SJCRH30 (cell line): ENCODE measurements at regions not wholly inside any gene's neighbourhood (a gene's known extent, or its start where the extent isn't known, plus 50 kb on each side); places are given as distances from the start of the nearest gene placed in this dataset.
"Not testable (repeated sequence)": the region's sequence is repeated elsewhere in the genome, so short reads cannot be mapped to it uniquely, and the experiment has no call there.

ENCODE experiments used
- DNase-seq, 2 experiments: peaks; one replicate each; pipeline ENCODE4 v3.0.0-alpha.2; 2015 to 2020
- H3K27ac ChIP-seq: fragments of 250-450 bp; sonication (Bioruptor Pico); 2 replicates; pipeline ENCODE4 v1.5.1; 2020; ENCODE audit warnings: mild to moderate bottlenecking, moderate library complexity
- H3K27me3 ChIP-seq: fragments of 250-450 bp; sonication (Bioruptor Pico); 2 replicates; pipeline ENCODE4 v1.5.1; 2020; ENCODE audit warnings: mild to moderate bottlenecking, moderate library complexity
- H3K36me3 ChIP-seq: fragments of 250-450 bp; sonication (Bioruptor Pico); 2 replicates; pipeline ENCODE4 v1.5.1; 2020; ENCODE audit warnings: mild to moderate bottlenecking, moderate library complexity
- H3K4me1 ChIP-seq: fragments of 250-450 bp; sonication (Bioruptor Pico); 2 replicates; pipeline ENCODE4 v1.5.1; 2020; ENCODE audit warnings: mild to moderate bottlenecking, moderate library complexity
- H3K4me3 ChIP-seq: fragments of 250-450 bp; sonication (Bioruptor Pico); 2 replicates; pipeline ENCODE4 v1.5.1; 2020; ENCODE audit warnings: mild to moderate bottlenecking, moderate library complexity
- H3K9me3 ChIP-seq: fragments of 250-450 bp; sonication (Bioruptor Pico); replicated peaks from 2 replicates; pipeline ENCODE4 v1.5.1; 2020; ENCODE audit warnings: mild to moderate bottlenecking, moderate library complexity

DNA sequence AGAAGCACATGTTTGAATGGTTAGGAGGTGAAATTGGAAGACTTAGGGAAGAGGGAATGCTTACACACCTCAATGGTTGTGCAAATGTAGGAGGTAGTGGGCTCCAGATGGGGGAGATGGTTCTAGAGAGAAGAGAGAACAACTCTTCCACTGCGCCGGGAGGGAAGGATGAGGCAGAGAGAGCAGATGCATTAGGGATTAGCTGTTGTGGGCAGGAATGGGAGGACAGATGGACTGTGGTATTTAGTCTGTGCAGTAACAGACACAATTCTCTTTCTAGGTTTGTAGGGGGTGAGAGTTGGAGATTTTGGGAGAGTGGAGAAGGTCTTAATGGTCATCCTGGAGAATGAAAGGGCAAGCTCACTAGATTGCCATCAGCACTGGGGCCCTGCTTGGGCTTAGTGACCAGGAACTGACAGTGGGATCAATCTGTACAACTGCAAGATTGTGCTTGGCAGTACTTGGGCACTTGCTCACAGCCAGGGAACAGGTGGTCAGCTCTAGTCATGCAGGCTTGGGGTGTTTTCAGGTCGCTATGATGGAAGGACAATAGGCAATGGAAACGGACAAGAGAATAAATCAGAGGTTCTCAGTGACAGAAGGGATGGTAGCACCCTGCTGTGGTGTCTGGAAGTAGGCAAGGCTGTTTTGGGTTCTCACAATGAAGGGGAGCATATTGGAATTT is 182.0 kb upstream of the MYLIP start:
- H3K4me3 ChIP-seq, result no peak overlapping the region
- H3K27me3 ChIP-seq, result no peaks in the 10 kb centered on the region
- H3K4me1 ChIP-seq, result peaks cover 15% of the 10 kb centered on the region
- peak; percentile 22 to 54 for DNase-seq
- H3K36me3 ChIP-seq, result no peaks in the 10 kb centered on the region
- H3K9me3 ChIP-seq, result no peaks in the 10 kb centered on the region
- H3K27ac ChIP-seq, result peak overlapping the region; percentile 27; the same call in 1 of the 2 replicates

DNA sequence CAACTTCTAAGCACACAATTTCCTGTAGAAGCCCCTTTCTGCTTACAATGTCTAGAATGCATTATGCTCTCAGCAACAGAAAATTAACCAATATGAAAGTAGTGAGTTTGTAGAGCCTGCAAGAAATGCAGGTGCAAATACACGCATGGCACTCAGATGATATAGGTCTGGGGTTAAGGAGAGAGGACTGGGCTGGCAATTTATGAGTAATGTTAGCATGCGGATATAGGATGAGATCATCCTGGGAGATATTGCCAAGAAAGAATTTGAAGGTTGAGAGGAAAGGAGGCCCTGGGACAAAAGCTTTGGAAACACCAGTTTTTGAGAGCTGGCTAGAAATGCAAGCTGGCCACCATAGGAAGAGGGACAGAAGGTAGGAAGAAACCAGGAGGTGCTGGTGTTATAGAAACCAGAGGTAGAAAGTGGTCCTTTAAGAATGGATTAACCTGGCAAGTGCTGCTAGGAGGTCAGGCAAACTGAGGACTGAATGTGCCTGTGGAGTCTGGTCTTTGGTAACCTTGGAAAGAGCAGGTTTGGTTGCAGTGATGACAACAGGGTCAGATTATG is 183.2 kb upstream of the MYLIP start:
- no peak overlapping the region for H3K27ac ChIP-seq
- H3K27me3 ChIP-seq, result no peaks in the 10 kb centered on the region
- no peak for DNase-seq
- H3K4me3 ChIP-seq, result no peak overlapping the region
- H3K36me3 ChIP-seq, result no peaks in the 10 kb centered on the region
- H3K9me3 ChIP-seq, result no peaks in the 10 kb centered on the region
- peaks cover 15% of the 10 kb centered on the region for H3K4me1 ChIP-seq

DNA sequence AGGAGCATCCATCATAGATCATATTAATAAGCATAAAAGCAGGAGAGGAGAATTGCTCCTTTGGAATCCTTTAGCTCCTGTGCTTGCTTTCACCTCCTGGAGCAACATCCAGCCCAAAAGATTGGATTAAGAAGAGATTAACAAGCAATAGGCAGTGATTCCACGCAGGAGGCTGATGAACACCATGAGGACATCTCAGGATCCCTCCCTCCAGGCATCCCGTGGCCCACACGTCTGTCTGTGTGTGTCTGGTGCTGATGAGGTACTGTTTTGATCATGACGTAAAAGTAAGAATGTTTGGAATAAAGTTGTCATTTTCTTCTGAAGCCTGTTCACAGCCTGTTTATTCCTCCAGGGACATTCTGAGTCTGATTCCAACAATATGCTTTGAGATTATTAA is 185.5 kb upstream of the MYLIP start:
- no peaks in the 10 kb centered on the region for H3K27me3 ChIP-seq
- no peaks in the 10 kb centered on the region for H3K36me3 ChIP-seq
- no peak overlapping the region for H3K27ac ChIP-seq
- no peaks in the 10 kb centered on the region for H3K9me3 ChIP-seq
- peaks cover 11% of the 10 kb centered on the region for H3K4me1 ChIP-seq
- no peak for DNase-seq
- H3K4me3 ChIP-seq, result no peak overlapping the region

DNA sequence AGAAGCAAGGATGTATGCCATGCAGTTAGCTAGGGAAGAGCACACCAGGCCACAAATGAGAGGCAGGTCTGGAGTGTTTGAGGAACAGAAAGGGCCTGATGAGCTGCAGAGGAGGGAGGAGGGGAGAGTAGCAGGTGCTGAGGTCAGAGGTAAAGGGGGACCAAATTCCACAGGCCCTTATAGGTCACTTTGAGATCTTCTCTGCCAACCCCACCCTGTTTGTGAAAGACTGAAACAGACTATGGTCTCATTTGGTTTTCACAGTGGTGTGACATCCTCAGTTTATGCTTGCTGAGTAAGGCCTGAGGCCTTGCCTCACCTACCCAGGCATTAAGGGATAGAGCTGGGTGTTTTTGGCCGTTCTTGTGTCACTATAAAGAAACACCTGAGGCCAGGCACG is 187.7 kb upstream of the MYLIP start:
- no peaks in the 10 kb centered on the region for H3K36me3 ChIP-seq
- H3K4me3 ChIP-seq, result no peak overlapping the region
- no peaks in the 10 kb centered on the region for H3K27me3 ChIP-seq
- no peaks in the 10 kb centered on the region for H3K4me1 ChIP-seq
- no peak for DNase-seq
- H3K9me3 ChIP-seq, result no peaks in the 10 kb centered on the region
- H3K27ac ChIP-seq, result no peak overlapping the region

GRCh38 chr6:15938107-15938506 is 190.8 kb upstream of the MYLIP start:
- H3K4me1 ChIP-seq, result no peaks in the 10 kb centered on the region
- no peak overlapping the region for H3K27ac ChIP-seq
- no peak overlapping the region for H3K4me3 ChIP-seq
- no peak for DNase-seq
- no peaks in the 10 kb centered on the region for H3K36me3 ChIP-seq
- H3K27me3 ChIP-seq, result no peaks in the 10 kb centered on the region
- no peaks in the 10 kb centered on the region for H3K9me3 ChIP-seq

DNA sequence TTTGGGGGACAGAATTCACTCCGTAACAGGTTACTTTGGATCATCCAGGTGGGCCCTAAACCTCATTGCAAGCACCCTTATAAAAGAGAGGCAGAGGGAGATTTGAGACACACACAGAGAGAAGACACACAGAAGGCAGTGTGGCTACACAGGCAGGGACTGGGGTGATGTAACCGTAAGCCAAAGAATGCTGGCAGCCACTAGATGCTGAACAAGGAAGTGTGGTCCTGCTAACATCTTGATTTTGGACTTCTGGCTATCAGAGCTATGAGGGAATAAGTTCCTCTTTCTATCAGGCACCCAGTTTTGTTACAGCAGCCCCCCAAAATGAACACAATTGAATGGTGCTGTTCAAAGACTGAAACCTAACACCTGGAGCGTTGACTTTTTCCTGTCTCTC is 191.3 kb upstream of the MYLIP start:
- H3K4me3 ChIP-seq, result no peak overlapping the region
- H3K36me3 ChIP-seq, result no peaks in the 10 kb centered on the region
- no peaks in the 10 kb centered on the region for H3K4me1 ChIP-seq
- H3K27ac ChIP-seq, result no peak overlapping the region
- no peaks in the 10 kb centered on the region for H3K27me3 ChIP-seq
- H3K9me3 ChIP-seq, result no peaks in the 10 kb centered on the region
- DNase-seq, result no peak

DNA sequence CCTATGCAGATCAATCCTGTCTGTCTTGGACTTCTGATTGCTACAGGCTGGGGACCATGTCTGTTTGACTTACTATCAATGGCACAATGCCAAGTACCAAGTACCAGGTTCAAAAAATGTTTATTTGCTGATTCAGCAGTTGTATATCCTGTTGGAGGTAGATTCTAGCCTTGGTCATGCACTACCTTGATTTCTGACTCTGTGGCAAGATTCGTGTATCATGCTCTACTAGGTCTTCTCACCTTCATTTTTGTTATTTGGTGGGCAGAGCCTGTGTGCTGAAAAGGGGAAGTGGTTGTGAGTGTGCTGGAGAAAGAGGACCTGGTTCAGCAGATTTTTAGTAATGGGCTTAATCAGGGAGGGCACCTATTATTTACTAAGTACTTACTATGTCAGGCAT is 192.4 kb upstream of the MYLIP start:
- Histone ChIP-seq H3K27me3 (no peaks in the 10 kb centered on the region), H3K4me3 (no peak overlapping the region), H3K27ac (no peak overlapping the region), H3K4me1 (no peaks in the 10 kb centered on the region), H3K36me3 (no peaks in the 10 kb centered on the region), H3K9me3 (no peaks in the 10 kb centered on the region)
- DNase-seq, result no peak

- no peaks in the 10 kb centered on the region for H3K4me1 ChIP-seq
- no peak overlapping the region for H3K27ac ChIP-seq
These were observed 193.2 kb upstream of the MYLIP start for GRCh38 chr6:15935661-15936060.

GRCh38 chr6:15931697-15932096 is 197.2 kb upstream of the MYLIP start:
- H3K36me3 ChIP-seq, H3K27me3 ChIP-seq, H3K9me3 ChIP-seq, H3K27ac ChIP-seq, DNase-seq, H3K4me1 ChIP-seq, H3K4me3 ChIP-seq: not testable (repeated sequence)

More at GRCh38 chr6:15935661-15936060, 193.2 kb upstream of the MYLIP start:
- Histone ChIP-seq H3K36me3 (no peaks in the 10 kb centered on the region), H3K4me3 (no peak overlapping the region), H3K9me3 (no peaks in the 10 kb centered on the region), H3K27me3 (no peaks in the 10 kb centered on the region)
- no peak for DNase-seq

DNA sequence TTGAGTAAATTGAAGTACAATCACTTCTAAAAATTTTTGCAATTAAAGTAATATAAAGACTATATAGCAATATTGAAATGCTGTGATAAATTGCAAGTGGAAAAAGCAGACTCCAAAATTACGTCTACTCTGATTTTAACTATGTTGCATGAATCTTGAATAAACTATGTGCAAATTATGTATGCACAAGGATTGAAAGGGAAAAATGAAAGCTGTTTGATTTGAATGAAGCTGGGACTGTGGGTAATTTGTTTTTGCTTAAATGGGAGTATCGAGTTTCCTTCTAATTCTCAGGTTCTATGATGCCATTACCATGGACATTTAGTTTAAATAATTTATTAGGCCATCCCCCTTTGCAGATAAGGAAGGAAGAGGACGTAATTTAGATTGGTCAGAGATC is 198.7 kb upstream of the MYLIP start:
- no peaks in the 10 kb centered on the region for H3K27me3 ChIP-seq
- no peak overlapping the region for H3K27ac ChIP-seq
- no peaks in the 10 kb centered on the region for H3K9me3 ChIP-seq
- H3K36me3 ChIP-seq, result no peaks in the 10 kb centered on the region
- H3K4me1 ChIP-seq, result no peaks in the 10 kb centered on the region
- no peak overlapping the region for H3K4me3 ChIP-seq
- no peak for DNase-seq

GRCh38 chr6:15929685-15930084 is 199.2 kb upstream of the MYLIP start:
- DNase-seq, result no peak

GRCh38 chr6:15927531-15928225 is 201.2 kb upstream of the MYLIP start:
- H3K4me3 ChIP-seq, result no peak overlapping the region
- H3K9me3 ChIP-seq, result no peaks in the 10 kb centered on the region
- H3K4me1 ChIP-seq, result no peaks in the 10 kb centered on the region
- no peaks in the 10 kb centered on the region for H3K36me3 ChIP-seq
- no peak overlapping the region for H3K27ac ChIP-seq
- DNase-seq, result no peak
- H3K27me3 ChIP-seq, result no peaks in the 10 kb centered on the region

More at GRCh38 chr6:15929685-15930084, 199.2 kb upstream of the MYLIP start:
- H3K36me3 ChIP-seq, result no peaks in the 10 kb centered on the region
- no peaks in the 10 kb centered on the region for H3K9me3 ChIP-seq
- H3K27me3 ChIP-seq, result no peaks in the 10 kb centered on the region
- H3K27ac ChIP-seq, result no peak overlapping the region
- H3K4me1 ChIP-seq, result no peaks in the 10 kb centered on the region
- no peak overlapping the region for H3K4me3 ChIP-seq

DNA sequence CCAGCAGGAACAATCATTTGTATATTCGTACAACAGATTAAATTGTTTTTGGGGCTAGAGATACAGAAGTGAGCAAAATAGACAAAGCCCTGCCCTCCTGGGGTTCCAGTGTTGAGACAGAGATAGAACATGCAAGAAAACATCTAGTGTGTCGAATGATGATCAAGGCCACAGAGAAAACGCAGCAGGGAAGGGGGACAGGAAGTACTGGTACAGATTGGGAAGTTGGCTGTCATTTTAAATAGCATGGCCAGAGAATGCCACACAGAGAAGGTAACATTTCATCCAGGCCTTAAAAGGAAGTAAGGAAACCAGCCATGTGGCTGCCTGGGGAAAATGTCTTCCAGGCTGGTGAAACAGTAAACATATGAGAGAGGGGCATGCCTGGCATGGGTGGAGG is 202.6 kb upstream of the MYLIP start:
- no peak overlapping the region for H3K27ac ChIP-seq
- DNase-seq, result no peak
- no peaks in the 10 kb centered on the region for H3K9me3 ChIP-seq
- H3K4me3 ChIP-seq, result no peak overlapping the region
- H3K27me3 ChIP-seq, result no peaks in the 10 kb centered on the region
- no peaks in the 10 kb centered on the region for H3K36me3 ChIP-seq
- no peaks in the 10 kb centered on the region for H3K4me1 ChIP-seq

DNA sequence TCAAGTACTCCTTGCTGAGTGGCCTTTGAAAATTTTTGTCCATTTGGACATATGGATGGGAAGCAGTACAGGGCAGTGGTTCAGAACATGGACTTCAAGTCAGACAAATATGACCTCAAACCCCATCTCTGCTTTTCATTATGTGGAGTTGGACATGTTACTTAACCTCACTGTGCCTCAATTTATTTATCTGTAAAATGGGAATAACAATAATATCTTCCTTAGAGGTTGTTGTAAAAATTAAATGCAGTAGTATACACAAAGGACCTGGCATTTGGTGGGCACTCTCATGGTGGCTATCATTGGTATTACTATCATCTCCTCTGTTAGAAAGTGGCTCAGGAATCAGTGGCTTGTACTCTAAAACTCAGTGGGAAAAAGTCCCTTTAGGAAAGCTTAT is 204.0 kb upstream of the MYLIP start:
- H3K4me3 ChIP-seq, result no peak overlapping the region
- H3K36me3 ChIP-seq, result no peaks in the 10 kb centered on the region
- no peaks in the 10 kb centered on the region for H3K4me1 ChIP-seq
- no peak overlapping the region for H3K27ac ChIP-seq
- no peaks in the 10 kb centered on the region for H3K9me3 ChIP-seq
- no peak for DNase-seq
- no peaks in the 10 kb centered on the region for H3K27me3 ChIP-seq

GRCh38 chr6:15922510-15923250 is 206.2 kb upstream of the MYLIP start:
- no peaks in the 10 kb centered on the region for H3K36me3 ChIP-seq
- H3K27me3 ChIP-seq, result no peaks in the 10 kb centered on the region
- DNase-seq, result no peak
- H3K27ac ChIP-seq, result no peak overlapping the region
- H3K4me1 ChIP-seq, result no peaks in the 10 kb centered on the region
- no peaks in the 10 kb centered on the region for H3K9me3 ChIP-seq
- no peak overlapping the region for H3K4me3 ChIP-seq
